SK-N-SH treated with all-trans-retinoic acid at 6 μM for 48 hours (cell line): ENCODE measurements at regions not wholly inside any gene's neighbourhood (a gene's known extent, or its start where the extent isn't known, plus 50 kb on each side); places are given as distances from the start of the nearest gene placed in this dataset.

Experiments used
- ARNTL ChIP-seq: fragments of 450-650 bp; formaldehyde crosslinking; IDR thresholded peaks from 2 replicates; pipeline ENCODE4 v1.5.0; 2020; ENCODE audit warnings: low read depth, mild to moderate bottlenecking, moderate library complexity, borderline replicate concordance
- CSDC2 ChIP-seq: fragments of 250-450 bp; sonication (Bioruptor Pico); IDR thresholded peaks from 2 replicates; pipeline ENCODE4 v1.5.0; 2020; ENCODE audit warnings: mild to moderate bottlenecking, moderate library complexity
- ISL1 ChIP-seq: fragments of 250-450 bp; sonication (Bioruptor Pico); IDR thresholded peaks from 2 replicates; pipeline ENCODE4 v2.1.2; 2022; ENCODE audit warnings: mild to moderate bottlenecking, moderate library complexity
- PATZ1 ChIP-seq: fragments of 250-450 bp; sonication (Bioruptor Pico); IDR thresholded peaks from 2 replicates; pipeline ENCODE4 v1.8.0; 2020; ENCODE audit warnings: mild to moderate bottlenecking, moderate library complexity, borderline replicate concordance
- RARB ChIP-seq: fragments of 250-450 bp; sonication (Bioruptor Pico); IDR thresholded peaks from 2 replicates; pipeline ENCODE4 v1.8.0; 2021; ENCODE audit warnings: mild to moderate bottlenecking, moderate library complexity
- TSHZ2 ChIP-seq: fragments of 250-450 bp; sonication (Bioruptor Pico); IDR thresholded peaks from 2 replicates; pipeline ENCODE4 v1.5.0; 2020; ENCODE audit warnings: mild to moderate bottlenecking, moderate library complexity
- ZFP3 ChIP-seq: fragments of 250-450 bp; sonication (Bioruptor Pico); IDR thresholded peaks from 2 replicates; pipeline ENCODE4 v1.5.0; 2020; ENCODE audit warnings: mild to moderate bottlenecking, moderate library complexity
- ZFP30 ChIP-seq: fragments of 450-650 bp; formaldehyde crosslinking; IDR thresholded peaks from 2 replicates; pipeline ENCODE4 v1.5.0; 2022; ENCODE audit warnings: mild to moderate bottlenecking, moderate library complexity
- ZNF8 ChIP-seq: fragments of 450-650 bp; formaldehyde crosslinking; IDR thresholded peaks from 2 replicates; pipeline ENCODE4 v1.5.0; 2020; ENCODE audit warnings: mild to moderate bottlenecking, moderate library complexity

- TF ChIP-seq ISL1 (CRISPR knock-in tag) (no peak), ZFP30 (CRISPR knock-in tag) (no peak), ARNTL (no peak), ZFP3 (CRISPR knock-in tag) (no peak), ZNF8 (CRISPR knock-in tag) (no peak), TSHZ2 (CRISPR knock-in tag) (no peak), PATZ1 (CRISPR knock-in tag) (no peak), CSDC2 (CRISPR knock-in tag) (no peak), RARB (no peak)
Measured at GRCh38 chr9:115283395-115283794, 165.4 kb upstream of the TNC start.
